GF-D8 (cell line): ENCODE measurements at regions not wholly inside any gene's neighbourhood (a gene's known extent, or its start where the extent isn't known, plus 50 kb on each side); places are given as distances from the start of the nearest gene placed in this dataset.
A peak's percentile ranks its signal among the peaks of the same experiment; 100 is the strongest.

Experiments used
- DNase-seq: peaks from one replicate; lab custom pipeline; 2025; lab: John Stamatoyannopoulos, UW

DNA sequence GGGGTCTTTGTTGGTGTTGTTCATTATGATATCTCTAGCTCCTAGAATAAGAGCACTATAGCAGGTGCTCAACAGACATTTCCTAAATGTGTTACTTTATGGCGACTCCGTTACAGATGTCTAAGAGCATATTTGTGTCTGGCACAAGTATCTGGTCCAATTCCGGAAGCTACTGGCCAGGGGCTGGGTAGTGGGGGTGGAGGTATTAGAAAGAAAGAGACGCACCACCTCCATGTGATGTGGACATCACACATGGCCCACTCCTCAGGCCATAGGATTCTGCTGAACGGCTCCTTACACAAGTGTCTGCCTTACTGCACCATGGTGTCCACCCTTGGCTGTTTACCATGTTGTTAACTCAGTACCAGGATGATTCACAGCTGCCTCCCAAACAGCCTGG lies 296.8 kb upstream of the MKI67 start:
- DNase-seq: no peak

GRCh38 chr10:128429321-128429720 lies 303.1 kb upstream of the MKI67 start:
- DNase-seq: no peak

DNA sequence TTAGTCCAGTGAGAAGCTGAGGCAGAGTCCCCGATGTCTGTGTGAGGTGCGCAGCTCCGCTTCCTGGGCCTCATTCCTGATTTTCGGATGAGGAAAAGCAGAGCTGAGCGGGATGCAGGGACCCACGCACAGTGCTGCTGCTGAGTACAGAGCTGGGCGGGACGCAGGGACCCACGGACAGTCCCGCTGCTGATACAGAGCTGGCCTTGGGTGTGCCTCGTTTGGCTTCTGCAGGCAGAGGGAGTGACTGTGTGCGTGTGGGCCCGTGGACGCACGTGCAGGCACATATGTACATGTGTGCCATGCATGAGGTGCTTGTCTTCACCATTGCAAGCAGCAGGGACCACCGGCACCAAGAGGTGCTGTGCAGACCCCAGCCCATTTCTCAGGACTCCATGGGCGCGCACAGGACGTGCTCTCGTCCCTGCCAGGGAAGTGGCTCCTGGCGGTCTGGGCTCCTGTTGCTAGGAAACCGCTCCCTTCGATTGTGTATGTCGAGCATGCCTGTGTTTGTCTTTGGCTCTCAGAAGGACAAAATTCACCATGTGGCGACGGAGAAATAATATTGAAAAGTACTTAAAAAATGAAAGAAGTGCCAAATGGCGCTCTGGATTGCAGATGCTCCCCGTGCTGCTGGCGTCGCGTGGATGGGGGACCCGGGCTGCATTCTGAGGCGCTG lies 303.8 kb upstream of the MKI67 start:
- DNase-seq: no peak

DNA sequence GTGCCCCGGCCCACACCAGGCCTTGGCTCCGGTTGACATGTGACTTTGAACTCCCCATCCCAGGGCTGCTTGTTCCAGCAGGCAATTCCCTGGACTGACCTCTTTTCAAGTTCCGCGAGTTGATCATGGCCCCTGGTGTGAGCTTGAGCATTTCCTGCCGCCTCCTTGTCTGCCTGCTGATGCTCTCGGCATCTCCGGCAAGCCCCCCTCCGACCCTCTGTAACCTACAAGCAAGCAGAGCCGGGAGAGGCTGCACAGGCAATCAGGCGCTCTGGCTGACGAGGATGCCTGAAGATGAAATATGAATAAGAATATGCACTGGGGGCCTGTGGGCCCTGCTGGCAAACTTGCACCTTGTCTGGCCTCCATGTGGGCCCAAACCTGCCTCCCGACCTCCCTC lies 304.9 kb upstream of the MKI67 start:
- no peak for DNase-seq

GRCh38 chr10:128431506-128431905 lies 305.3 kb upstream of the MKI67 start:
- DNase-seq: no peak

DNA sequence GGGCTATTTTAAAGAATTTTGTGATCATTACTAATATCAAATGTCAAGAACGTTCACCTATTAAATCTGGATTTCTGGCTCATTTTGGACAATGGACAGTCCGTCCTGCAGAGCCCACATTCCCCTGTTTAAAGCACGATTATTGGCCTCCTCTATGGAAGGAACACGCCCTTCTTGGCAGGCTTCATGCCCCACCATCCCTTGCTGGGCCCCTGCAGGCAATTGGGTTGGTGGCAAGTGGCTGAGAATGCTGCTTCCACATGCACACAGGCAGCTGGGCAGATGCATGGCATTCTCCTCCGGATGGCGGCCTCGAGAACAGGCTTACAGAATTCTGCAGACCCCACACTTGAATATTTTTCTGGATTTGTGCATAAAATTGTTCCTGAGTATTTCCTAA lies 305.8 kb upstream of the MKI67 start:
- DNase-seq: no peak

GRCh38 chr10:128432423-128432822 lies 306.2 kb upstream of the MKI67 start:
- DNase-seq: no peak

DNA sequence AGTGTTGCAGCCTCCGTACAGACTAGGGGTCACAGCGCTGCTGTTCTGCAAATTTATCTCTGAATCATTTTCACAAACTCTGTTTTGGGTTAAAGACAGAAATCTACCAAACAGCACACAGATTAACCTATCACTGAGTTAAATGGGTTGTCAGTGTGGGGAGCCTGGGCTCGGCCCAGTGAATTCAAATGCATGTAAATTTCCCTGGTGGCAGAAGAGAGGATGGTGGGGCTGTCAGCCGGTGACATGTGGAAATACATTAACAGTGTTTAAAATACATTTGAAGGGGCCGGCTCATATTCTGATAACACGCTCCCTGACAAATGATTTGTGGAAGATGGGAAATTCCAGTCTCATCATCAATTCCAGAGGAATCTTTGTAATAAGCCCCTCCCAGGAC lies 309.6 kb upstream of the MKI67 start:
- DNase-seq: no peak

- DNase-seq: no peak
These were observed 311.6 kb upstream of the MKI67 start for GRCh38 chr10:128437786-128438345.

DNA sequence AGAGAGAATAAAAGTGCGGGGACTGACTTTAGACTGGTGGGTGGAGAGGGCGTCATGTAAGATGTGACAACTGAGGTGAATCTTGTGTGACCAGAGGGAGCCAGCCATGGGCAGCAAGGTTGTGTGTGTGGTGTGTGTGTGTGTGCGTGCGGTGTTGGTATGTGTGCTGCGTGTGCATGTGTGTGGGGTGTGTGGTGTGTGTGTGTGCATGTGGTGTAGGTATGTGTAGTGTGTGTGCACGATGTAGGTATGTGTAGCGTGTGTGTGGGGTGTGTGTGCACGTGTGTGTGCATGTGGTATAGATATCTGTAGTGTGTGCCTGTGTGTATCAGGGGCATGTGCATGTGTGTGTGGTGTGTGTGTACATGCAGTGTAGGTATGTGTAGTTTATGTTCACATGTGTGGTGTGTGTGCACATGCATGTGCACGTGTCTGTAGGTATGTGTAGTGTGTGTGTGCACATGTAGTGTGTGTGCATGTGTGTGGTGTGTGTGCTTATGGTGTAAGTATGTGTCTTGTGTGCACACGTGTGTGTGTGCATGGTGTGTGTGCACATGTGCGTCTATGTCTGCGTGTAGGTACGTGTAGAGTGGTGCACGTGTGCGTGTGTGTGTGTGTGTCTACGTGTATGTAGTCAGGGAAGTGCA lies 312.3 kb upstream of the MKI67 start:
- no peak for DNase-seq

DNA sequence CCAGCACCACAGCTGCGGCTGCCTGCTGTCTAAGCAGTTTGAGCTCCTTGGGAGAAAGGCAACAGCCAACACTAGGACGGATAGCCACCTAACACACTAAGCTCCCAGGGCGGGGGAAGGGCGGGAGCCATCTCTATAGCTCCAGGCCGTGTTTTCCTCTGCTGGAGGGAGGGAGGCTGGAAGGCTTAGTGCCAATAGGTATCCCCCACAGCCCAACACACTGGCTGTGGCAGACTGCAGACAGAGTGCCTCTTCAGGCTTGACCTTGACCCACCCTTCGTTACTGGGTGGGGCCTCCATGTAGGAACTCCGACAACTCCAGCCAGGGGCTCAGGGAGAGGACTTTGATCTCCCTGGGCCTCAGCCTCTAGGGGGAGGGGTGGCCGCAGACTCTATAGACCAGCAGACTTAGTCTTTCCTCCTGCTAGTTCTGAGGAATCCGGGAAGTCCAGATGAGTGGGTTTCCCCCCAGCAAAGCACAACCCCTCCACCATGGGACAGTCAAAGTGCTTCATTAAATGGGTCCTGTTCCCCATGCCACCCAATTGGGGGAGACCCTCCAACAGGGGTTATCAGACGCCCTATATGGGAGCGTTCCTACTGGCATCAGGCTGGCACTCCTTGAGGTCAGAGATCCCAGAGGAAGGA lies 314.4 kb upstream of the MKI67 start:
- no peak for DNase-seq

- no peak for DNase-seq
These were observed 317.8 kb upstream of the MKI67 start for GRCh38 chr10:128443925-128444518.

DNA sequence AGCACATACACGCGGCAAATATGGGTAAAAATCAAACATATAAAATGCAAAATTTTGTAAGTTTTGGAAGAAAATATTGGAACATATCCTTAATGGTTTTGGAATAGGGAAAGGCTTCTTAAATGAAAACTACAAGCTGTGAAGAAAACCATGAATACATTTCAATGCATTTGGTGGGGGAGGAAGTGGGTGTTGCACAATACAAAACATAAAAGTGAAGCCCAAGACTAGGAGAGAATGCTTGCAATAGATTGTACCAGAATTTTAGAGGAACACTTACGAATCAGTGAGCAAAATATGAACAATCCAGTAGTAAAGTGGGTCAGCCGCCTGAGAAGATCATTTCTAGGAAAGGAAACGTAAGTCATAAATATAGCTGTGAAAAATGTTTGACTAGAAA lies 322.6 kb upstream of the MKI67 start:
- no peak for DNase-seq

GRCh38 chr10:128451879-128452278 lies 325.7 kb upstream of the MKI67 start:
- DNase-seq: no peak

- no peak for DNase-seq
These were observed 330.0 kb upstream of the MKI67 start for GRCh38 chr10:128456271-128456670.

GRCh38 chr10:128457136-128457535 lies 330.9 kb upstream of the MKI67 start:
- DNase-seq: no peak

- DNase-seq: no peak
These were observed 335.8 kb upstream of the MKI67 start for GRCh38 chr10:128461991-128462390.

GRCh38 chr10:128462844-128463243 lies 336.6 kb upstream of the MKI67 start:
- DNase-seq: no peak

DNA sequence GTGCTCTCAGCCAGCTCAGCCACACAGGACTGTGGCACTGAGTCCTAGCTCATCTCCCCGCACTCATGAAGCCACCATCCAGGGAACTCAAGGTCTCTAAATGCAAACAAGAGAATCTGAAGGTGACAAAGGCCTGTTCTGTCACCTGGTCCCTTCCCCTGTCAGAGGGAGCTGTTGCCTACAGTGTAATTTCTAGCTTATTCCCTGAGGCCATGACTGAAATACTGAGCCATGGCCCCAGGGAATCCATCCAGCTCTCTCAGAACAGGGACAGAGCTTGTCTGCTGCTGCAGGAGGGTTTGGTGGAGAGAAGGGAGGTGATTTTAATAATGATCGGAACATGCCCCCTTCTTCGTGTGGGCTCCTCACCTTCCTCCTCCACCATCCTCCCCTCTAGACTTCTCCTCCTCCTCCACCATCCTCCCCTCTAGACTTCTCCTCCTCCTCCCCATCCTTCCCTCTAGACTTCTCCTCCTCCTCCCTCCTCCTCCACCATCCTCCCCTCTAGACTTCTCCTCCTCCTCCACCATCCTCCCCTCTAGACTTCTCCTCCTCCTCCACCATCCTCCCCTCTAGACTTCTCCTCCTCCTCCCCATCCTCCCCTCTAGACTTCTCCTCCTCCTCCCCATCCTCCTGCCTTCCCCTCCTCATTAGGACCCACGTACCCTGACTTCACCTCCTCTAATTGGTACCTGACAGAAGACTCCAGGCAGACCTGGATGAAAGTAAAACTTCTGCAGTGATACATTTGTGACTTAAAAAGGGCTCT lies 338.0 kb upstream of the MKI67 start:
- peak; percentile 26 for DNase-seq

GRCh38 chr10:128465697-128466096 lies 339.5 kb upstream of the MKI67 start:
- DNase-seq: no peak

DNA sequence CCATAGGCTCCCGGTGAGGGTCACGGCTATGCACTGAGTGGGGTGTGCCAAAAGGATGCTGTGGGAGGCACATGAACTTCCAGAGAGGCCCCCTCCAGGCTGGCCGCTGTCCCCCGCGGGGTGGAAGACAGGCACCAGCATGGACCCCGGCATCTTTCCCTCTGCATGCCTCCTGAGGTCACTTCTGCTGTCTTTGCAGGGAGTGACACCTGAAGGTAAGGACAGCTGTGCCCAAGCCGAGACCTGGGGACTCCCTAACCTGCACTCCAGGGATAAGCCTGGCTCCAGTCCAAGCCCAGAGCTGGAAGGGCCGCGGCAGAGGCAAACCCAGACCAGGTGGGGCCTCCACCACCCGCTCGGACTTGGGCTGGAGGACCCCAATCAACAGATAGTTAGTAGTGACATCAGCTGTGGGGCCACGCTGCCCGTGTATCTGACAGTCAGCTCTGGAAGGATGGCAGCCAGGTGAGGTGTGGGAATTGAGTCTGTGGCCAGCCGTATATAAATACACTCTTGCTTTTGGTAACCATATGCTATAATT lies 340.7 kb upstream of the MKI67 start:
- no peak for DNase-seq

- no peak for DNase-seq
These were observed 342.2 kb upstream of the MKI67 start for GRCh38 chr10:128468462-128468861.
